Peyer's patch (tissue), 4 donors: ENCODE measurements at regions not wholly inside any gene's neighbourhood (a gene's known extent, or its start where the extent isn't known, plus 50 kb on each side); places are given as distances from the start of the nearest gene placed in this dataset.
A peak's percentile ranks its signal among the peaks of the same experiment; 100 is the strongest.

Experiments
- DNase-seq, 3 donors: peaks; one replicate each; pipeline ENCODE4 v3.0.0-alpha.2; 2017 to 2019
- H3K27ac ChIP-seq, 4 donors: fragments of 200-600 bp; sonication (generic); one replicate each; pipeline ENCODE4 v1.5.1; 2016 to 2019
- H3K27me3 ChIP-seq, 2 donors: fragments of 200-600 bp; sonication (generic); one replicate each; pipeline ENCODE4 v1.5.1; 2019
- H3K36me3 ChIP-seq, 3 donors: fragments of 200-600 bp; sonication (generic); one replicate each; pipeline ENCODE4 v1.5.1; 2016 to 2019
- H3K4me1 ChIP-seq, 4 donors: fragments of 200-600 bp; sonication (generic); one replicate each; pipeline ENCODE4 v1.5.1; 2016 to 2019
- H3K4me3 ChIP-seq, 4 donors: fragments of 200-600 bp; sonication (generic); 1 replicate in 3 of 4; 2 replicates in 1 of 4; pipeline ENCODE4 v1.5.1; 2016 to 2019; ENCODE audit warnings: mild to moderate bottlenecking in 1 of 4
- H3K9me3 ChIP-seq, 4 donors: fragments of 200-600 bp; sonication (generic); one replicate each; pipeline ENCODE4 v1.5.1; 2016 to 2019; ENCODE audit warnings: mild to moderate bottlenecking in 1 of 4
- CTCF ChIP-seq, 6 experiments: fragments of 450-650 bp in 4 of 6; fragments of 200-600 bp in 2 of 6; sonication (generic) in 1 of 6; IDR thresholded peaks; one replicate each; pipeline ENCODE4 v1.5.1; 2017 to 2019; ENCODE audit warnings: antibody characterized with exemption in 6 of 6, mild to moderate bottlenecking in 3 of 6, moderate library complexity in 1 of 6
- POLR2A ChIP-seq, 2 donors: fragments of 450-650 bp; IDR thresholded peaks; one replicate each; pipeline ENCODE4 v1.5.1; 2017; ENCODE audit warnings: antibody characterized with exemption in 2 of 2, mild to moderate bottlenecking in 2 of 2, moderate library complexity in 2 of 2

- Histone ChIP-seq H3K9me3 (no peaks in the 10 kb centered on the region), H3K27ac (no peak overlapping the region), H3K27me3 (no peaks in the 10 kb centered on the region), H3K4me1 (no peaks in the 10 kb centered on the region), H3K4me3 (no peak overlapping the region), H3K36me3 (no peaks in the 10 kb centered on the region)
- TF ChIP-seq POLR2A (IDR thresholded peaks at IDR 0.05): no peak
- TF ChIP-seq CTCF (IDR thresholded peaks at IDR 0.05): no peak
- DNase-seq: no peak
Observed at GRCh38 chr5:125865166-125865815, 557.9 kb upstream of the GRAMD2B start.

- DNase-seq: no peak
- no peak overlapping the region for H3K4me3 ChIP-seq
- H3K9me3 ChIP-seq: no peaks in the 10 kb centered on the region
- TF ChIP-seq POLR2A (IDR thresholded peaks at IDR 0.05): no peak
- TF ChIP-seq CTCF (IDR thresholded peaks at IDR 0.05): no peak
- H3K36me3 ChIP-seq: no peaks in the 10 kb centered on the region
- no peaks in the 10 kb centered on the region for H3K27me3 ChIP-seq
- H3K27ac ChIP-seq: no peak overlapping the region
- H3K4me1 ChIP-seq: no peaks in the 10 kb centered on the region
Observed at GRCh38 chr5:125868036-125868435, 555.2 kb upstream of the GRAMD2B start.

- no peak for TF ChIP-seq CTCF (IDR thresholded peaks at IDR 0.05)
- no peak for TF ChIP-seq POLR2A (IDR thresholded peaks at IDR 0.05)
- no peaks in the 10 kb centered on the region for H3K36me3 ChIP-seq
- no peak for DNase-seq
- no peak overlapping the region for H3K4me3 ChIP-seq
- no peaks in the 10 kb centered on the region for H3K4me1 ChIP-seq
- H3K27me3 ChIP-seq: no peaks in the 10 kb centered on the region
- H3K9me3 ChIP-seq: no peaks in the 10 kb centered on the region
- no peak overlapping the region for H3K27ac ChIP-seq
Observed at GRCh38 chr5:125870256-125870655, 553.0 kb upstream of the GRAMD2B start.

GRCh38 chr5:125874057-125874456, 549.2 kb upstream of the GRAMD2B start:
- Histone ChIP-seq H3K27ac (no peak overlapping the region), H3K27me3 (no peaks in the 10 kb centered on the region), H3K9me3 (no peaks in the 10 kb centered on the region), H3K36me3 (no peaks in the 10 kb centered on the region), H3K4me3 (no peak overlapping the region), H3K4me1 (no peaks in the 10 kb centered on the region)
- no peak for DNase-seq
- TF ChIP-seq POLR2A (IDR thresholded peaks at IDR 0.05) (no peak), CTCF (IDR thresholded peaks at IDR 0.05) (no peak)

GRCh38 chr5:125874717-125875116, 548.5 kb upstream of the GRAMD2B start:
- no peak for DNase-seq
- no peak overlapping the region for H3K4me3 ChIP-seq
- H3K9me3 ChIP-seq: no peaks in the 10 kb centered on the region
- no peaks in the 10 kb centered on the region for H3K4me1 ChIP-seq
- H3K27me3 ChIP-seq: no peaks in the 10 kb centered on the region
- TF ChIP-seq CTCF (IDR thresholded peaks at IDR 0.05): peak in 1 of 6 experiments; percentile 34
- TF ChIP-seq POLR2A (IDR thresholded peaks at IDR 0.05): no peak
- H3K36me3 ChIP-seq: no peaks in the 10 kb centered on the region
- H3K27ac ChIP-seq: no peak overlapping the region

- H3K9me3 ChIP-seq: no peaks in the 10 kb centered on the region
- no peaks in the 10 kb centered on the region for H3K36me3 ChIP-seq
- H3K4me1 ChIP-seq: no peaks in the 10 kb centered on the region
- H3K4me3 ChIP-seq: no peak overlapping the region
- no peak for TF ChIP-seq POLR2A (IDR thresholded peaks at IDR 0.05)
- TF ChIP-seq CTCF (IDR thresholded peaks at IDR 0.05): no peak
- no peak for DNase-seq
- no peaks in the 10 kb centered on the region for H3K27me3 ChIP-seq
- H3K27ac ChIP-seq: no peak overlapping the region
Observed at GRCh38 chr5:125877248-125877647, 546.0 kb upstream of the GRAMD2B start.
